ENCODE measurements at regions not wholly inside any gene's neighbourhood (a gene's known extent, or its start where the extent isn't known, plus 50 kb on each side); places are given as distances from the start of the nearest gene placed in this dataset.

DNA sequence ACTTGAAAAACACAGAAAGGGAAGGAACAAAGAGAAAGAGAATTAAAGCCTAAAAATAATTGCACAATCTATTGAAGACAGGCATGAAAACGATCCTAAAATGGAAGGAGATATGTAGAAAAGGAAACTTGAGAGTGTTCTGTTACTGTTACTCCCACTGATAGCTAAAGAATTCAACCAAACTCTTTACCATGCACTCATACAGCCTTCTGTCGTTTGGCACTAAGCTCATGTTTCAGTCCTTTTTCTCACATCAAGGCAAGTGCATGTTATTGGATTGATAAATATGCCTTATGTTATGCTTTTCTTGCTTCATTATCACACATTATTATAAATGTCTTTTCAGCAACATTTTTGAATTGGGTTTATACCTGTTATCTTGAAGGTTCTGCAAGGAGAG is 696.5 kb downstream of the EFNA5 start:
- no peak for DNase-seq (ENCODE audit: low spot score)
- no peak for TF ChIP-seq CTCF (IDR thresholded peaks at IDR 0.05; ENCODE audit: extremely low read depth, insufficient read depth, missing control alignments)
- in situ Hi-C loops (cut with MboI; ENCODE audit: low pct_unique_long_range_greater_than_20kb, low sequenced_read_pairs, unreplicated experiment), result no loop called here

DNA sequence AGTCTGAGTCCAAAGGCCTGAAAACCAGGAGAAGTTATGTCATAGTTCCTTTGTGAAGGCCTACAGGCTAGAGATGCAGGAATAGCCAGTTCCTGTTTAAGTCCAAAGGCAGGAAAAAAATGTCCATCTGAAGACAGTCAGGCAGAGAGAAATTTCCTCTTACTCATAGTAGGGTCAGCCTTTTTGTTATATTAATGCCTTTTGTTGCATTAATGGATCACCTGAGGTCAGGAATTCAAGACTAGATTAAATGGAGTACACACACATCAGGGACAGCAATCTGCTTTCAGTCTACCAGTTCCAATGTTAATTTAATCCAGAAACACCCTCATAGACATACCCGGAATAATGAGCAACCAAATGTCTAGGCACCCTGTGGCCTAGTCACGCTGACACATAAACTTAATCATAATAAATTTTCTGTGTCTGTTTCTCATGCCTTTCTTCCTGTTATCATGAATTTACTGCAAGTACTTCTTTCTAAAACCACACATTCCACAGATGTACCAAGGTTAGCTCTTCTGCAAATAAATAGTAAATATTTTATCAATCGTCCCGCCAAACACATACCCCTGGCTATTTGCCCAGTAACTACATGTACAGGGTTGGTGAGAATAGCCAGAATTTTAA is 703.9 kb downstream of the EFNA5 start:
- in situ Hi-C loops (cut with MboI; ENCODE audit: low pct_unique_long_range_greater_than_20kb, low sequenced_read_pairs, unreplicated experiment), result no loop called here
- no peak for DNase-seq (ENCODE audit: low spot score)
- TF ChIP-seq CTCF (IDR thresholded peaks at IDR 0.05; ENCODE audit: extremely low read depth, insufficient read depth, missing control alignments), result no peak

- in situ Hi-C loops (cut with MboI; ENCODE audit: low pct_unique_long_range_greater_than_20kb, low sequenced_read_pairs, unreplicated experiment), result no loop called here
- DNase-seq (ENCODE audit: low spot score), result no peak
- TF ChIP-seq CTCF (IDR thresholded peaks at IDR 0.05; ENCODE audit: extremely low read depth, insufficient read depth, missing control alignments), result no peak
Observed at GRCh38 chr5:106964132-106964531, 706.6 kb downstream of the EFNA5 start.

GRCh38 chr5:106963630-106964029 is 707.1 kb downstream of the EFNA5 start:
- in situ Hi-C loops (cut with MboI; ENCODE audit: low pct_unique_long_range_greater_than_20kb, low sequenced_read_pairs, unreplicated experiment), result no loop called here

GRCh38 chr5:106962464-106963230 is 708.1 kb downstream of the EFNA5 start:
- DNase-seq (ENCODE audit: low spot score), result no peak
- in situ Hi-C loops (cut with MboI; ENCODE audit: low pct_unique_long_range_greater_than_20kb, low sequenced_read_pairs, unreplicated experiment), result no loop called here
- TF ChIP-seq CTCF (IDR thresholded peaks at IDR 0.05; ENCODE audit: extremely low read depth, insufficient read depth, missing control alignments), result no peak

More at GRCh38 chr5:106963630-106964029, 707.1 kb downstream of the EFNA5 start:
- no peak for DNase-seq (ENCODE audit: low spot score)
- TF ChIP-seq CTCF (IDR thresholded peaks at IDR 0.05; ENCODE audit: extremely low read depth, insufficient read depth, missing control alignments), result no peak

- in situ Hi-C loops (cut with MboI; ENCODE audit: low pct_unique_long_range_greater_than_20kb, low sequenced_read_pairs, unreplicated experiment), result no loop called here
- no peak for DNase-seq (ENCODE audit: low spot score)
- TF ChIP-seq CTCF (IDR thresholded peaks at IDR 0.05; ENCODE audit: extremely low read depth, insufficient read depth, missing control alignments), result no peak
Observed at GRCh38 chr5:106959387-106959786, 711.4 kb downstream of the EFNA5 start.
